PFSK-1 (cell line): ENCODE measurements at regions not wholly inside any gene's neighbourhood (a gene's known extent, or its start where the extent isn't known, plus 50 kb on each side); places are given as distances from the start of the nearest gene placed in this dataset.

ENCODE experiments used
- POLR2AphosphoS5 ChIP-seq: IDR thresholded peaks from 2 replicates; pipeline ENCODE4 v1.6.1; 2012; ENCODE audit warnings: low read depth, mild to moderate bottlenecking, control low read depth, low read length, moderate library complexity
- SIN3A ChIP-seq: IDR thresholded peaks from 2 replicates; pipeline ENCODE4 v1.6.1; 2012; ENCODE audit warnings: mild to moderate bottlenecking, low read length, moderate library complexity, borderline replicate concordance; ENCODE audit not compliant: insufficient read depth
- TAF1 ChIP-seq: IDR thresholded peaks from 2 replicates; pipeline ENCODE4 v1.6.1; 2012; ENCODE audit warnings: low read length, control low read depth, borderline replicate concordance; ENCODE audit not compliant: insufficient read depth
- TF ChIP-seq, protein P1 (sequence below), 2 experiments: IDR thresholded peaks; 2 replicates each; pipeline versions ENCODE4 v1.6.1 to v1.8.0; 2011 to 2012; ENCODE audit warnings: low read depth in 2 of 2, low read length in 2 of 2, control low read depth in 1 of 2, inconsistent platforms in 1 of 2, mild to moderate bottlenecking in 1 of 2, moderate library complexity in 1 of 2; ENCODE audit not compliant: insufficient read depth in 1 of 2

DNA sequence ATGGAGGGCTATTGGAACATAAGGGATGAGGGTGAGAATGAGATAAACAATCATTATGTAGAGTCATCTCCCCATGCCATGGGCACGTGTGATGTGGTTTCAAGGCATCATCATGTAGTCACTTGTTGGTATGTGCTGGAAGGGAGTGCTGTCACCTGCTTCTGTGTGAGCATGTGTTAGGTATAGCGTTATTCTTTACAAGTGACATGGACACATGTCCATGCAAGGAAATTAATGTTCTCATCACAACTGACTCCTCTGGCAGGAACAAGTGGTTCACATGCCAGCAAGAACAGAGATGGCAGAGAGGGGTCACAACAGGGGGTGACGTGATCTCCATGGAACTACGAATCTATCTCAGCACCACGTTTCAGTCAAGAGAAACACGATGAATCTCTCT lies 815.8 kb downstream of the BCL11B start:
- TF ChIP-seq, protein P1, sequence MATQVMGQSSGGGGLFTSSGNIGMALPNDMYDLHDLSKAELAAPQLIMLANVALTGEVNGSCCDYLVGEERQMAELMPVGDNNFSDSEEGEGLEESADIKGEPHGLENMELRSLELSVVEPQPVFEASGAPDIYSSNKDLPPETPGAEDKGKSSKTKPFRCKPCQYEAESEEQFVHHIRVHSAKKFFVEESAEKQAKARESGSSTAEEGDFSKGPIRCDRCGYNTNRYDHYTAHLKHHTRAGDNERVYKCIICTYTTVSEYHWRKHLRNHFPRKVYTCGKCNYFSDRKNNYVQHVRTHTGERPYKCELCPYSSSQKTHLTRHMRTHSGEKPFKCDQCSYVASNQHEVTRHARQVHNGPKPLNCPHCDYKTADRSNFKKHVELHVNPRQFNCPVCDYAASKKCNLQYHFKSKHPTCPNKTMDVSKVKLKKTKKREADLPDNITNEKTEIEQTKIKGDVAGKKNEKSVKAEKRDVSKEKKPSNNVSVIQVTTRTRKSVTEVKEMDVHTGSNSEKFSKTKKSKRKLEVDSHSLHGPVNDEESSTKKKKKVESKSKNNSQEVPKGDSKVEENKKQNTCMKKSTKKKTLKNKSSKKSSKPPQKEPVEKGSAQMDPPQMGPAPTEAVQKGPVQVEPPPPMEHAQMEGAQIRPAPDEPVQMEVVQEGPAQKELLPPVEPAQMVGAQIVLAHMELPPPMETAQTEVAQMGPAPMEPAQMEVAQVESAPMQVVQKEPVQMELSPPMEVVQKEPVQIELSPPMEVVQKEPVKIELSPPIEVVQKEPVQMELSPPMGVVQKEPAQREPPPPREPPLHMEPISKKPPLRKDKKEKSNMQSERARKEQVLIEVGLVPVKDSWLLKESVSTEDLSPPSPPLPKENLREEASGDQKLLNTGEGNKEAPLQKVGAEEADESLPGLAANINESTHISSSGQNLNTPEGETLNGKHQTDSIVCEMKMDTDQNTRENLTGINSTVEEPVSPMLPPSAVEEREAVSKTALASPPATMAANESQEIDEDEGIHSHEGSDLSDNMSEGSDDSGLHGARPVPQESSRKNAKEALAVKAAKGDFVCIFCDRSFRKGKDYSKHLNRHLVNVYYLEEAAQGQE (IDR thresholded peaks at IDR 0.05; ENCODE audit: insufficient read depth in 1 of 2, low read depth in 2 of 2, low read length in 2 of 2): no peak
- TF ChIP-seq SIN3A (no peak), TAF1 (no peak), POLR2AphosphoS5 (no peak)
